ENCODE measurements at regions not wholly inside any gene's neighbourhood (a gene's known extent, or its start where the extent isn't known, plus 50 kb on each side); places are given as distances from the start of the nearest gene placed in this dataset.

DNA sequence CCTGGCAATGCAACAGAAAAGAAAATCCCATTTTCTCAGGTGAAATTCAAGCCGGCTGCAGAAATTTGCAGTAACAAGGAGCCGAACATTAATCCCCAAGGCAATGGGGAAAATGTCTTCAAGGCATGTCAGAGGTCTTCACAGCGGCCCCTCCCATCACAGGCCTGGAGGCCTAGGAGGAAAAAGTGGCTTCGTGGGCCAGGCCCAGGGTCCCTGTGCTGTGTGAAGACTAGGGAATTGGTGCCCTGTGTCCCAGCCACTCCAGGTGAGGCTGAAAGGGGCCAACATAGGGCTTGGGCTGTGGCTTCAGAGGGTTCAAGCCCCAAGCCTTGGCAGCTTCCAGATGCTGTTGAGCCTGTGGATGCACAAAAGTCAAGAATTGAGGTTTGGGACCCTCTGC, 111.7 kb downstream of the CD24 start:
- TF ChIP-seq GATA3 (IDR thresholded peaks at IDR 0.05; ENCODE audit: low read depth, low read length), result no peak
- TF ChIP-seq GATA2 (IDR thresholded peaks at IDR 0.05; ENCODE audit: low read depth, low read length), result no peak

Measured in SH-SY5Y (cell line).